Activated T-cell treated with anti-CD3 and anti-CD28 coated beads, Interleukin-2, amount 50 U/mL, for 4 hours (primary cell): ENCODE measurements at regions not wholly inside any gene's neighbourhood (a gene's known extent, or its start where the extent isn't known, plus 50 kb on each side); places are given as distances from the start of the nearest gene placed in this dataset.

Experiments
- ATAC-seq, 2 donors: fragments of 200-7000 bp; cut with Tn5 transposase; one replicate each; pipeline ENCODE4 v1.10.0; 2021
- DNase-seq: peaks from one replicate; pipeline ENCODE4 v3.0.0-alpha.2; 2020
- H3K27me3 Mint-ChIP-seq: one replicate; pipeline ENCODE4 v1.8.0; 2021; ENCODE audit warnings: low read depth, mixed read lengths
- H3K36me3 Mint-ChIP-seq: one replicate; pipeline ENCODE4 v1.8.0; 2022; ENCODE audit warnings: mixed read lengths; ENCODE audit not compliant: insufficient read depth
- H3K4me1 Mint-ChIP-seq: one replicate; pipeline ENCODE4 v1.8.0; 2021; ENCODE audit warnings: low read depth, mixed read lengths
- H3K4me3 Mint-ChIP-seq: one replicate; pipeline ENCODE4 v1.8.0; 2021; ENCODE audit warnings: mild to moderate bottlenecking, moderate library complexity, mixed read lengths
- H3K9me3 Mint-ChIP-seq: one replicate; pipeline ENCODE4 v1.8.0; 2021; ENCODE audit warnings: mixed read lengths

- H3K27me3 Mint-ChIP-seq = peaks cover 2% of the 10 kb centered on the region
- no peak for ATAC-seq
- DNase-seq = no peak
- no peaks in the 10 kb centered on the region for H3K4me1 Mint-ChIP-seq
- no peaks in the 10 kb centered on the region for H3K36me3 Mint-ChIP-seq
- no peak overlapping the region for H3K4me3 Mint-ChIP-seq
- H3K9me3 Mint-ChIP-seq = no peaks in the 10 kb centered on the region
Observed at GRCh38 chr9:107103621-107104020, 179.5 kb upstream of the RAD23B start.

GRCh38 chr9:107105784-107106183 lies 177.3 kb upstream of the RAD23B start:
- no peaks in the 10 kb centered on the region for H3K4me1 Mint-ChIP-seq
- DNase-seq = no peak
- no peaks in the 10 kb centered on the region for H3K36me3 Mint-ChIP-seq
- no peaks in the 10 kb centered on the region for H3K9me3 Mint-ChIP-seq
- H3K4me3 Mint-ChIP-seq = no peak overlapping the region
- peaks cover 6% of the 10 kb centered on the region for H3K27me3 Mint-ChIP-seq
- no peak for ATAC-seq

DNA sequence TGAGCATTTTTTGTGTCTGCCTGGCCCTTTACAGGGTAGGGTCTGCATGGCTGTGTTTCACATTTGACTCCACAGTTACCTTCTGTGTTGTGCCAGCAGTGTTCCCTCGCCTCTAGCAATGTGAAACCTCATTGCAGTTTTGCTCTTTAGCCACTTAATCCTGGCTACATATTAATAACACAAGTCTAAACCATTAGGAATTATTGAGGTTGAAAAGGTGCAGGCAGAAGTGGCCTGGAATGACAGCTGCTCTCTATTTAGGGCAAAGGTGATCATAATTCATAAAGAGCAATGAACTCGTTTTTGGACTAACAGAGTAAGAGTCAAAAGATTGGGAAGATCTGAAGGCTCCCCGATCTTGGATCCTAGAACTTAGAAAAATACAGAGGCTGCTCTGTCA lies 176.7 kb upstream of the RAD23B start:
- Mint-ChIP-seq H3K9me3 (no peaks in the 10 kb centered on the region), H3K27me3 (peaks cover 6% of the 10 kb centered on the region)
- ATAC-seq = no peak

DNA sequence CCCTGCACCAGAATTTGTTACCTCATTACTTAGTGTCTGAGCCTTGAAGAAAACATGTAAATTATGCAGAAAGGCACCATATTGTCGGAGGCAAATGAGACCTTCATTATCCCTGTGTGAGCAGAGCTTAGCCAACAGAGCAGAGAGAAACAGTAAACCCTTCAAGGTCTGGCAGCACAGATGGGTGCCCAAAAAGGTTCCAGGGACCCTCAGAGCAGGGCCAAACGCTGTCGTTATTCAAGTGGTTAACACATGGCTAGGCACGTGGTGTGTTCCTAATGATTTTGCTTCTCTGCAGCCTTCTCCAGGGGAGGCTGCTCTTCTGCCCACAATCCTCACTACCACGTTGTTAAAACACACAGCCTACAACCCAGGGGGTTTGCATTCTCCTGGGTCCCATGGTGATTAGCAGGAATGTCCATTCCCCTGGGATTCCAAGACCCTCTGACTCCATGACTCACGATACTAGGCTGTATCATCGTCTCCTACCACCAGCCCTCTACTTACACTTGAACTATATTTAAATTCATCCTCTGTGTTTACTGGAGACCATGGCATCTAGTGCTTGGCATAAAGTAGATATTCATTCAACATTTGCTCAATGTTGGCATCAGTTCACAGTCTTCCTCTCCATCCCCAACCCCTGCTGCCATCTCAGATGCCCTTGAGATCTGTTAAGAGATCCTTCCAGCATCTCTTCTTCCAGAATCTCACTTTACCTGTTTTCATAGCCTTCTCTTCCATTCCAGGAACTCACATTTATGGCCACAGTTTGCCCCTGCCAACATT lies 174.5 kb upstream of the RAD23B start:
- Mint-ChIP-seq H3K4me1 (no peaks in the 10 kb centered on the region), H3K36me3 (no peaks in the 10 kb centered on the region)
- ATAC-seq = no peak

More for the DNA sequence above, 176.7 kb upstream of the RAD23B start:
- Mint-ChIP-seq H3K4me3 (no peak overlapping the region), H3K4me1 (no peaks in the 10 kb centered on the region), H3K36me3 (no peaks in the 10 kb centered on the region)
- no peak for DNase-seq

DNA sequence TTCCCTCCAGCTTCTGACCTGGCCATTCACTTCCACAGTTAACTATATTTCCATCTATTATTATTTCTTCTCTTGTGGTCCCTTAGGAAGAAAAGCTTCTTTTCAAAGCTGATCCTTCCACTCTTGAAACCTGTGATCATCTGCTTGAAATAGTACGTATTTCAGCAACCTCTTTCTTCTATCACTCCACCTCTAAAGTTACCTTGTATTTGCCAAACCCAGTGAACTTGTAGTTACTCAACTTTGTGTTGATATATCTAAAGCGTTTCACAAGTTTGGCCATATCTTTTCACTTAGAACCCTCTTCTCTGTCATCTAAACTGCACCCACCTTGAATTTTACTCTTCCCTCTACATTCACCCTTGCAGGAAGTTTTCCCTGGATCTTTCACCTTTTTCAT lies 173.8 kb upstream of the RAD23B start:
- DNase-seq (no peak), ATAC-seq (no peak)
- Mint-ChIP-seq H3K36me3 (no peaks in the 10 kb centered on the region), H3K4me1 (no peaks in the 10 kb centered on the region), H3K27me3 (peaks cover 9% of the 10 kb centered on the region), H3K9me3 (no peaks in the 10 kb centered on the region), H3K4me3 (no peak overlapping the region)

More for the DNA sequence above, 174.5 kb upstream of the RAD23B start:
- Mint-ChIP-seq H3K4me3 (no peak overlapping the region), H3K27me3 (peaks cover 9% of the 10 kb centered on the region), H3K9me3 (no peaks in the 10 kb centered on the region)
- no peak for DNase-seq

- Mint-ChIP-seq H3K9me3 (no peaks in the 10 kb centered on the region), H3K36me3 (no peaks in the 10 kb centered on the region), H3K4me1 (no peaks in the 10 kb centered on the region), H3K27me3 (peaks cover 9% of the 10 kb centered on the region), H3K4me3 (no peak overlapping the region)
- DNase-seq (no peak), ATAC-seq (no peak)
Observed at GRCh38 chr9:107110153-107110552, 172.9 kb upstream of the RAD23B start.

GRCh38 chr9:107112707-107113243 lies 170.3 kb upstream of the RAD23B start:
- H3K9me3 Mint-ChIP-seq = no peaks in the 10 kb centered on the region
- no peak for ATAC-seq
- H3K27me3 Mint-ChIP-seq = peaks cover 9% of the 10 kb centered on the region
- H3K36me3 Mint-ChIP-seq = no peaks in the 10 kb centered on the region
- H3K4me1 Mint-ChIP-seq = no peaks in the 10 kb centered on the region
- no peak overlapping the region for H3K4me3 Mint-ChIP-seq
- no peak for DNase-seq

DNA sequence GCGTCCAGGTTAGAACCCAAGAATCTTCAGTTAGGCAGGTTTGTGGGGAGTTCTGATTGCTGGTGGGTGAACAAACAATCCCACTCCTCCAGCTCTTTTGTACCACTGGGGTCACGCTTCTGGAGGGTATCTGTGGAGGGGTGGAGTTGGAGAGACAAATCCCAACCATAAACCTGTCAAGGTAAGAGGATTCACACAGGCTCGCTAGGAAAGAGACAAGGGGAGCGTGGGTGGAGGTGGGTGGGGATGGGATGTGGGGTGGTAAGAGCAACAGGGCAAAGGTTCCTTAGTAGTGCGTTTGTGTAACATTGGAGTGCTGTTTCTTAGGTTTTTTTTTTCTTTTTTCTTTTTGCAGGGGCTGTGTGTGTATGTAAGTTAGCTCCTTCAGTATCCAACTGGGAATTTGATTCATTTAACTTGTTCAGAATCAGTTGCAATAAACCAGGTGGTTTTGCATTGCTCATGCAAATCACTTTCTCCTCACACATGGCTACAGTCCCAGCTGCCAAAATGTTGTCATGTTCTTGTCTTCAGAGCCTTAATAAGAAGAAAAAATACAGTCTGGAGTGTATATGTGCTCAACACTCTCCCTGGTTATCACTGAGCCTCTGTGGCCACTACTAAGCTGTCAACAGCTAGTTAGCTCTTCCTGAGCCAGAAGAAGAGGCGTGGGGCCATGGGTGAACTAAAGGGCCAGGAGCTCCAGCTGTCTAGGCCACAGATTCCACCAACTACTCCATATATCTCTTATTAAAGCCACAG lies 164.0 kb upstream of the RAD23B start:
- H3K4me1 Mint-ChIP-seq = no peaks in the 10 kb centered on the region
- ATAC-seq = no peak
- no peaks in the 10 kb centered on the region for H3K27me3 Mint-ChIP-seq
- no peak overlapping the region for H3K4me3 Mint-ChIP-seq
- no peaks in the 10 kb centered on the region for H3K9me3 Mint-ChIP-seq
- H3K36me3 Mint-ChIP-seq = no peaks in the 10 kb centered on the region
- DNase-seq = no peak

GRCh38 chr9:107119735-107120134 lies 163.3 kb upstream of the RAD23B start:
- H3K27me3 Mint-ChIP-seq = no peaks in the 10 kb centered on the region
- no peaks in the 10 kb centered on the region for H3K9me3 Mint-ChIP-seq
- DNase-seq = no peak
- H3K4me1 Mint-ChIP-seq = no peaks in the 10 kb centered on the region
- no peak overlapping the region for H3K4me3 Mint-ChIP-seq
- ATAC-seq = no peak
- no peaks in the 10 kb centered on the region for H3K36me3 Mint-ChIP-seq

DNA sequence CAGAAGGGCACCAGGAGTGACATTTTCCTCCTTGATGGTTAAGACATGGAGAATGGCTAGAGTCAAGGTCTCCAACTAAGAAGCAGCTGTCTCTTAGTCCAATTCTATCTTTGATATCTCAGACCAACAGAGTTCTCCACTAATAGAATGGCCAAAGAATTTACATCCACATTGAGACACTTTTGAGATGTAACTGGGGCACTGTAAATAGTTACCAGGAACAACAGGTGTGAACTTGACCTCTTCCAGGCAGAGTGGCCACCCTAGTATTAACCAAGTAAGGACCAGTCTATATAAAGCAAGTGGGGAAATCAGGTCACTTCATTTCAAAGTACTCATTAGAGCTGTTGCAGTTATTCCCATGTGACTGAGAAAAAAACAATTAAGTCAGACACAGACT lies 159.7 kb upstream of the RAD23B start:
- ATAC-seq (no peak), DNase-seq (no peak)
- peaks cover 3% of the 10 kb centered on the region for H3K27me3 Mint-ChIP-seq
- H3K9me3 Mint-ChIP-seq = no peaks in the 10 kb centered on the region
- H3K36me3 Mint-ChIP-seq = no peaks in the 10 kb centered on the region
- no peak overlapping the region for H3K4me3 Mint-ChIP-seq
- H3K4me1 Mint-ChIP-seq = no peaks in the 10 kb centered on the region

GRCh38 chr9:107127608-107128007 lies 155.5 kb upstream of the RAD23B start:
- H3K36me3 Mint-ChIP-seq = no peaks in the 10 kb centered on the region
- H3K4me1 Mint-ChIP-seq = no peaks in the 10 kb centered on the region
- ATAC-seq (peak in 1 of 2 donors; percentile 10), DNase-seq (no peak)
- no peak overlapping the region for H3K4me3 Mint-ChIP-seq
- no peaks in the 10 kb centered on the region for H3K9me3 Mint-ChIP-seq
- H3K27me3 Mint-ChIP-seq = peaks cover 3% of the 10 kb centered on the region

DNA sequence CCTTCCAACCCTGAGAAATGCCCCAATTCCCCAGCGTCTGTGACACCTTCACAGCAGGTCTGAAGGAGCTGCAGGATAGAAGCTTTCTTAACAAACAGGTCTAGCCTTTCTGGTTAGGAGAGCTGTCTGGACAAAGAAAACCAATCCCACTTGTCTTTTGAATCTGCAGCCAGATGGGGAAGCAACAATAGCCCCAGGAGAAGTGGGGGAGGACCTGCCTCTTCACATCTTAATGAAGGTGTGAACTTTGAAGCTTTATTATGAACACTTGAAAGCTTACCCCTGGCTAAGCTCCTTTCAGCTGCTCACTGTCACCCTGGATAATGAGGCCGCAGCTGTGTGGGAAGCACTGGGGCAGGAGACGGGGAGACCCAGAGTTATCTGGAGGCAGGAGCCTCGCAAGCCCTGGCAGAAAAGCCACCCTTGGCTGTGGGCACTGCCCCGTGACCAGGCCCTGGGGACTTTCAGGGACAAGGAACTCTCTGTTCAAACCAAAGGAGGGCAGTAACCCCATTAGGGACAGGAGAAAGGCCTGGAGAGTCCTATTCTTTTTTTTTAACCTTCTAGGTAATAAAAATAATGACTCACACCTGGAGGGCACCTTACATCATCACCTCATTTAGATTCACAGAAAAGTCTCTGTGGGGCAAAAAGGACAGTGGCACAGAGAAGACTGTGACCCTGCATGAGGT lies 151.8 kb upstream of the RAD23B start:
- ATAC-seq (no peak), DNase-seq (no peak)
- peaks cover 3% of the 10 kb centered on the region for H3K27me3 Mint-ChIP-seq
- no peak overlapping the region for H3K4me3 Mint-ChIP-seq
- H3K36me3 Mint-ChIP-seq = no peaks in the 10 kb centered on the region
- no peaks in the 10 kb centered on the region for H3K9me3 Mint-ChIP-seq
- no peaks in the 10 kb centered on the region for H3K4me1 Mint-ChIP-seq

DNA sequence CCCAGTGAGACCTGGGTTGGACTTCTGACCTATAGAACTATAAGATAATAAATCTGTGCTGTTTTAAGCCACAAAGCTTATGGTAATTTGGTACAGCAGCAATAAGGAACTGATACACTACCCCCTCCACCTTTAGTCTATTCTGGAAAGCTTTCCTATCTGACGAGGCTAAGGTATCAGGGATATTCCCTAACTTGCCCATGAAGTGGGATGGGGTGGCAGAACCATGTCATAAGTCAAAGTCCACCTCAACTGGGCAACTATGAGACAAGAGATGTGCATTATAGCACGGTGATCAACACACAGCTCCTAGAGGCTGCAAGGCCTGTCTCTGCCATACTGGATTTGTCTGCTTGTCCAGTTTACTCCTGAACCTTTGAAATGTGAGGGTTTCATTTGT lies 146.8 kb upstream of the RAD23B start:
- no peaks in the 10 kb centered on the region for H3K9me3 Mint-ChIP-seq
- ATAC-seq (no peak), DNase-seq (no peak)
- no peaks in the 10 kb centered on the region for H3K4me1 Mint-ChIP-seq
- H3K4me3 Mint-ChIP-seq = no peak overlapping the region
- peaks cover 7% of the 10 kb centered on the region for H3K27me3 Mint-ChIP-seq
- H3K36me3 Mint-ChIP-seq = no peaks in the 10 kb centered on the region

DNA sequence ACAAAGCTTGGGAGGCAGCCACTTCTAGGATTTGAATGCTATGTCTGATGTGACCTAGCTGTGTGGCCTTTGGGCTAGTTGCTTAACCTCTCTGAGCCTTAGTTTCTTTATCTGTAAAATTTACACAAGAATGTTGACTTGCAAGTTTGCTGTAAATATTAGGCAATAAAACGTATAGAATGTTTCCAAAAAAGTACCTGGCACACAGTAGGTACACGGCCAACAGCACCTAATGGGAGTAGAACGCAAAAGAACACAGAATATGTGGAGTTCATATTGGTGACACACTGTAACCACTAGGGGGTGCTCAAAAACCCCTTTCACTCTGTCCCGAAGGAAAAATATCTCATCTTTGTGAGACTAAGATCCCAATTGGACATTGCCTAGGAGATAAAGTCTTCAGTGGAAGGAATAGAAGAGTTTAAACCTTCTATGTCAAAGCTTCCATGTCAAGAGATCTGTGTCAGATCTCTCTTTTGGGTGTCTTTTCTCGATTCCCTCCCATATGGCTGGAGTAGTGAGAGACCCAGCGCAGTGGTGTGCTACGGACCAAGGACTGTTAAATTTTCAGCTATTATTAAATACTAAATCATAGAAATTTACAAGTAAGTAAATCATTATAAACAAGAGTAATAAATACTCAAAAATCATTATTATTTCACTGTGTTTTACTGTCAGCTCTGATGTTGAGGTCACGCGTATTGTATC lies 145.4 kb upstream of the RAD23B start:
- Mint-ChIP-seq H3K27me3 (peaks cover 7% of the 10 kb centered on the region), H3K9me3 (no peaks in the 10 kb centered on the region), H3K4me1 (no peaks in the 10 kb centered on the region), H3K36me3 (no peaks in the 10 kb centered on the region), H3K4me3 (no peak overlapping the region)
- no peak for DNase-seq
- ATAC-seq = no peak
